ENCODE measurements at regions not wholly inside any gene's neighbourhood (a gene's known extent, or its start where the extent isn't known, plus 50 kb on each side); places are given as distances from the start of the nearest gene placed in this dataset.

DNA sequence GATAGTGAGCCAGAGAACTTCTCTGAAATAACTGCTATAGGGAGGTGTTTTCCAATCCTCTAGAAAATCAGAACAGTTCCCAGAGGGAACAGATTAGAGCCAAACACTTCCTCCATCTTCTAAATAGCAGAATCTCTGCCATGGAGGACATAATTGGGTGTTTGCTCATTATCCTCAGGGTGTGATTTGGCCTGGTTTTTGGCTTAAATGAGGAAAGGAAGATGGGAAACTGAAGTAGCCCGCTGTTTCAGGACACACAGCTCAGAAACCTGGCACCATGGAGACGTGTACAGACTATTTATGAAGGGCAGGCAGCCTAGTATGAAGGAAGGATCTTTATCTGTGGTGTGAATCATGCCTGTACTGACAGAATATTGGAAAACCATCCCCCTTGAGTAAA is 231.7 kb upstream of the PRKD1 start:
- no peak overlapping the region for H3K9ac ChIP-seq (ENCODE audit: low read length)
- H3K9me3 ChIP-seq (ENCODE audit: insufficient read depth, low read length), result no peaks in the 10 kb centered on the region
- H3K27ac ChIP-seq (ENCODE audit: low read length), result no peak overlapping the region
- no peaks in the 10 kb centered on the region for H3K79me2 ChIP-seq (ENCODE audit: low read length)
- H4K20me1 ChIP-seq (ENCODE audit: insufficient read depth, low read length), result no peaks in the 10 kb centered on the region
- no peaks in the 10 kb centered on the region for H3K36me3 ChIP-seq (replicated peaks; ENCODE audit: low read depth, low read length)
- no peak overlapping the region for H3K4me3 ChIP-seq (ENCODE audit: low read length)
- no peak overlapping the region; the same call in 1 of the 2 replicates for H2AFZ ChIP-seq (ENCODE audit: low read depth, low read length)
- no peaks in the 10 kb centered on the region for H3K27me3 ChIP-seq (ENCODE audit: low read depth, low read length)
- no peak overlapping the region for H3K4me2 ChIP-seq (ENCODE audit: low read length)
- TF ChIP-seq, protein P1, sequence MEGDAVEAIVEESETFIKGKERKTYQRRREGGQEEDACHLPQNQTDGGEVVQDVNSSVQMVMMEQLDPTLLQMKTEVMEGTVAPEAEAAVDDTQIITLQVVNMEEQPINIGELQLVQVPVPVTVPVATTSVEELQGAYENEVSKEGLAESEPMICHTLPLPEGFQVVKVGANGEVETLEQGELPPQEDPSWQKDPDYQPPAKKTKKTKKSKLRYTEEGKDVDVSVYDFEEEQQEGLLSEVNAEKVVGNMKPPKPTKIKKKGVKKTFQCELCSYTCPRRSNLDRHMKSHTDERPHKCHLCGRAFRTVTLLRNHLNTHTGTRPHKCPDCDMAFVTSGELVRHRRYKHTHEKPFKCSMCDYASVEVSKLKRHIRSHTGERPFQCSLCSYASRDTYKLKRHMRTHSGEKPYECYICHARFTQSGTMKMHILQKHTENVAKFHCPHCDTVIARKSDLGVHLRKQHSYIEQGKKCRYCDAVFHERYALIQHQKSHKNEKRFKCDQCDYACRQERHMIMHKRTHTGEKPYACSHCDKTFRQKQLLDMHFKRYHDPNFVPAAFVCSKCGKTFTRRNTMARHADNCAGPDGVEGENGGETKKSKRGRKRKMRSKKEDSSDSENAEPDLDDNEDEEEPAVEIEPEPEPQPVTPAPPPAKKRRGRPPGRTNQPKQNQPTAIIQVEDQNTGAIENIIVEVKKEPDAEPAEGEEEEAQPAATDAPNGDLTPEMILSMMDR (IDR thresholded peaks at IDR 0.05; ENCODE audit: low read depth, low read length), result no peak
- no peak for TF ChIP-seq EZH2phosphoT487 (IDR thresholded peaks at IDR 0.05; ENCODE audit: low read depth)
- no peaks in the 10 kb centered on the region for H3K4me1 ChIP-seq (ENCODE audit: low read length)

DNA sequence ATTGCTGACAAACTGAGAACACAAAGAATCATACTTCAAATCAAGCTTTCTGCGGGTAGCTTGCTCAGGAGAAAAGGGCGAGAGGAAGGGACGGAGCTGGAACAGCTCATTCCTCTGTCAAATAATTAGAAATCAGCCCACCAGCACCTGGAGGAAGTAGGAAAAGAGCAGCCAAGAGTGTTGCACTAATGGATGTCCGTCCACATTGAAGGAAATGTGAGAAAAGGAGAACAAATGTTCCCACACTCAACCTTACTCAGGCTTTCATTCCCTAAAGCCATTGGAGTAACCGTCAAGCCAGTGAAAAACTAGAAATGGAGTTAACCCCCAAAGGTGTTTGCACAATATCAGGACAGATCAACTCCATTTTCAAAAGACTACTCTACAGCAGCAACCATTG is 233.0 kb upstream of the PRKD1 start:
- H3K79me2 ChIP-seq (ENCODE audit: low read length), result no peaks in the 10 kb centered on the region

DNA sequence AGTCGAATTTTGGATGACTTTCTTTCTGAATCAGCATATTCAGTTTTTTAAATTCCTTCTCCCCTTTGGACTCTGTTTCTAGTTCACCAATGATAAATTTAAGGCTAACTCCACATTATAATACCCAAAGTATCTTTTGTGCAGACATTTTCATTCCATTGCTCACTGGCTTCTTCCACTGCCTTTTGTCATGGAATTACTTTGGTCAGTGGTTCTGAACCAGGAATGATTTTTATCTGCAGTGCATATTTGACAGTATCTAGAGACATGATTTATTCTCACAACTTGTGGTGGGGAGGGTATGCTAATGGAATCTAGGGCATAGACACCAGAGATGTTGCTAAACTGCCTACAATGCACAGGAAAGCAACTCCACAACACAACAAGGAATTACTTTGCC is 234.4 kb upstream of the PRKD1 start:
- no peaks in the 10 kb centered on the region for H4K20me1 ChIP-seq (ENCODE audit: insufficient read depth, low read length)
- no peaks in the 10 kb centered on the region for H3K36me3 ChIP-seq (replicated peaks; ENCODE audit: low read depth, low read length)
- no peak overlapping the region for H3K9ac ChIP-seq (ENCODE audit: low read length)
- H3K27me3 ChIP-seq (ENCODE audit: low read depth, low read length), result no peaks in the 10 kb centered on the region
- H3K27ac ChIP-seq (ENCODE audit: low read length), result no peak overlapping the region
- TF ChIP-seq EZH2phosphoT487 (IDR thresholded peaks at IDR 0.05; ENCODE audit: low read depth), result no peak
- TF ChIP-seq, protein P1 (IDR thresholded peaks at IDR 0.05; ENCODE audit: low read depth, low read length), result no peak
- H3K4me3 ChIP-seq (ENCODE audit: low read length), result no peak overlapping the region
- H3K79me2 ChIP-seq (ENCODE audit: low read length), result no peaks in the 10 kb centered on the region
- H3K4me2 ChIP-seq (ENCODE audit: low read length), result no peak overlapping the region
- no peak overlapping the region for H2AFZ ChIP-seq (ENCODE audit: low read depth, low read length)
- H3K9me3 ChIP-seq (ENCODE audit: insufficient read depth, low read length), result no peaks in the 10 kb centered on the region
- no peaks in the 10 kb centered on the region for H3K4me1 ChIP-seq (ENCODE audit: low read length)

More for the DNA sequence above, 233.0 kb upstream of the PRKD1 start:
- H4K20me1 ChIP-seq (ENCODE audit: insufficient read depth, low read length), result no peaks in the 10 kb centered on the region
- no peaks in the 10 kb centered on the region for H3K9me3 ChIP-seq (ENCODE audit: insufficient read depth, low read length)
- no peaks in the 10 kb centered on the region for H3K36me3 ChIP-seq (replicated peaks; ENCODE audit: low read depth, low read length)
- H3K9ac ChIP-seq (ENCODE audit: low read length), result no peak overlapping the region
- H3K4me3 ChIP-seq (ENCODE audit: low read length), result no peak overlapping the region
- H3K27me3 ChIP-seq (ENCODE audit: low read depth, low read length), result no peaks in the 10 kb centered on the region
- H3K4me1 ChIP-seq (ENCODE audit: low read length), result no peaks in the 10 kb centered on the region
- H2AFZ ChIP-seq (ENCODE audit: low read depth, low read length), result no peak overlapping the region
- no peak overlapping the region for H3K4me2 ChIP-seq (ENCODE audit: low read length)
- no peak overlapping the region for H3K27ac ChIP-seq (ENCODE audit: low read length)
- no peak for TF ChIP-seq EZH2phosphoT487 (IDR thresholded peaks at IDR 0.05; ENCODE audit: low read depth)
- TF ChIP-seq, protein P1 (IDR thresholded peaks at IDR 0.05; ENCODE audit: low read depth, low read length), result no peak

DNA sequence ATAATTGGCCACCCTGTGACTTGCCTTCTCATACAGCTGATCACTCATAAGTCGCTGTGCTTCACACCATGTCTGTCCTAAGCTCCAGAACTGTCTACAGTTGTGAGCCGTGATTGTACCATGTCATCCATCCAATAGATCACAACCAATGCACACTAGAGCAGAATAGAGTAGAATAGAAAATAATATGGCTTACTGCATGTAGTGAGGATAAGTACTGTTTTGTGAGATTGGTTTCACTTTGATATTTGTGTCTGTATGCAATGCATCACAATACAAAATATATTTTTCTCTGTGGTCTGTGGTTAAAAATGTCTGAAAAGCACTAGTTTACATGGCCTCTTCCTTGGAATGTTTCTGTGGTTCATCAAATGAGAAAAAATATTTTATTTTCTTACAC is 237.6 kb upstream of the PRKD1 start:
- no peaks in the 10 kb centered on the region for H3K9me3 ChIP-seq (ENCODE audit: insufficient read depth, low read length)
- no peak overlapping the region for H3K9ac ChIP-seq (ENCODE audit: low read length)
- no peaks in the 10 kb centered on the region for H4K20me1 ChIP-seq (ENCODE audit: insufficient read depth, low read length)
- H3K4me3 ChIP-seq (ENCODE audit: low read length), result no peak overlapping the region
- no peaks in the 10 kb centered on the region for H3K79me2 ChIP-seq (ENCODE audit: low read length)
- H3K4me1 ChIP-seq (ENCODE audit: low read length), result no peaks in the 10 kb centered on the region
- no peak overlapping the region for H3K27ac ChIP-seq (ENCODE audit: low read length)
- H2AFZ ChIP-seq (ENCODE audit: low read depth, low read length), result no peak overlapping the region
- H3K27me3 ChIP-seq (ENCODE audit: low read depth, low read length), result no peaks in the 10 kb centered on the region
- no peaks in the 10 kb centered on the region for H3K36me3 ChIP-seq (replicated peaks; ENCODE audit: low read depth, low read length)
- no peak for TF ChIP-seq EZH2phosphoT487 (IDR thresholded peaks at IDR 0.05; ENCODE audit: low read depth)
- TF ChIP-seq, protein P1 (IDR thresholded peaks at IDR 0.05; ENCODE audit: low read depth, low read length), result no peak
- H3K4me2 ChIP-seq (ENCODE audit: low read length), result no peak overlapping the region

Data from OCI-LY3 (cell line).